ENCODE measurements at regions not wholly inside any gene's neighbourhood (a gene's known extent, or its start where the extent isn't known, plus 50 kb on each side); places are given as distances from the start of the nearest gene placed in this dataset.

- Histone ChIP-seq H3K36me3 (ENCODE audit: control insufficient read depth, insufficient read depth, low read length) (no peaks in the 10 kb centered on the region), H3K27me3 (ENCODE audit: control insufficient read depth, insufficient read depth, low read length) (no peaks in the 10 kb centered on the region; the same call in 1 of the 2 replicates), H3K4me3 (ENCODE audit: low read depth, low read length) (no peak overlapping the region)
- TF ChIP-seq CTCF (IDR thresholded peaks at IDR 0.05; ENCODE audit: insufficient read depth, low read depth, low read length) = no peak
- ChIA-PET CTCF (interaction anchor here (0.6 kb wide), 1 partner anchor 16 kb away, joined by 3 read pairs; no protein-coding TSS in a partner anchor), POLR2A (no interaction called here)
- no peak for DNase-seq (ENCODE audit: low read depth)
These were observed 153.5 kb upstream of the RPL38 start for GRCh38 chr17:74049967-74050458.

DNA sequence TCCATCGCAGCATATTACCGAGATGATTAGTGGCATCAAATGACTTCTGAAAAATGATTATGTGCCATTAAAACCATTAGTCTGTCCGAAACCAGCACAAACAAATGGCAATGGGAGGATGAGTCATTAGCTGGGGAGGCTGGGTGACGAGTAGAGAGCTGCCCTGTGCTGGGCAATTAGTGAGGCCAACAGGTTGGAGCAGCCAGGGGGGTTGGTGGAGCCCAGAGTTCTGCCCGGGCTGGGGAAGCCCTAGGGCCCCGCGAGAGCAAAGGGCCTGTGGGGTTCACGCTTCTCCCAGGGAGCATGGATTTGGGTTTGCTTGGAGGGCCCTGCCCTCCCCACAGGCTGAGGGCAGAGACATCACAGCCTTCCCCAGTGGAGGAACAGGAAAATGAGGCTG, 152.1 kb upstream of the RPL38 start:
- ChIA-PET CTCF (no interaction called here), POLR2A (no interaction called here)
- DNase-seq (ENCODE audit: low read depth) = no peak
- no peak for TF ChIP-seq CTCF (IDR thresholded peaks at IDR 0.05; ENCODE audit: insufficient read depth, low read depth, low read length)
- no peaks in the 10 kb centered on the region for H3K36me3 ChIP-seq (ENCODE audit: control insufficient read depth, insufficient read depth, low read length)
- no peaks in the 10 kb centered on the region; the same call in 1 of the 2 replicates for H3K27me3 ChIP-seq (ENCODE audit: control insufficient read depth, insufficient read depth, low read length)
- no peak overlapping the region for H3K4me3 ChIP-seq (ENCODE audit: low read depth, low read length)

DNA sequence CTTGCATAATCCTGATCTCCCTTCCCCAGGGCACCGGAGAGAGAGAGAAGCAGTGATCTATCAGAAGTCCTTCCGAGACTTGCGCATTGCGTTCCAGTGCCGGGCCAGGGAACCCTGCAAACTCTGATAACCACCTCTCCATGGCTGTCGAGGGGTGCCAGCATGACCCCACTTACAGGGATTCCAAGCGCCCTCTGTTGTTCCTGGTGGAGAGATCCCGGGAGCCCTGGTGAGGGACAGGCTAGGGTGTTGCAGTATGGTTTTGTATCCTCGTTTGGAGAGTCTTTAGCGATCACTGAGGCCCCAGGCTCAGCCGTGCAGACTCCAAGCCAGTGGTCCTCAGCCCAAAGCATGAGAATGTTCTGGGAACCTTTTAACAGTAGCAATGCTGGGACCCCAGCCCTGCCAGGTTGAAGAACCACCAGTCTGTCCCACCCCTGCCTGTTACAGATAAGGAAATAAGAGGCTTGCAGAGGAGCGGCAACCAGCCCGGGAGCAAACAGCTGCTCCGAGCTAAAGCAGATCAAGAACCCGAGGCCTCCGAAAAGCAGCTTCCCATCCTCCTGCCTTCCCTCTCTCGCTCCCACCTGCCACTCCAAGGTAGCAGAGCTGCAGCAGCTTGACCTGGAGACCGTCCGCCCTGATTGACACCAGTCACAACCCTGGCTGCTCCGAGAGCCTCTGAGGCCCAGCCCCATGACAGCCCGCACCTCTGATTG, 150.3 kb upstream of the RPL38 start:
- TF ChIP-seq CTCF (IDR thresholded peaks at IDR 0.05; ENCODE audit: insufficient read depth, low read depth, low read length) = no peak
- CTCF ChIA-PET = no interaction called here
- Histone ChIP-seq H3K4me3 (ENCODE audit: low read depth, low read length) (no peak overlapping the region), H3K27me3 (ENCODE audit: control insufficient read depth, insufficient read depth, low read length) (no peaks in the 10 kb centered on the region; the same call in 1 of the 2 replicates), H3K36me3 (ENCODE audit: control insufficient read depth, insufficient read depth, low read length) (no peaks in the 10 kb centered on the region)
- DNase-seq (ENCODE audit: low read depth) = no peak
- POLR2A ChIA-PET = no interaction called here

GRCh38 chr17:74053712-74054078, 149.8 kb upstream of the RPL38 start:
- ChIA-PET POLR2A (no interaction called here), CTCF (no interaction called here)
- Histone ChIP-seq H3K4me3 (ENCODE audit: low read depth, low read length) (no peak overlapping the region), H3K36me3 (ENCODE audit: control insufficient read depth, insufficient read depth, low read length) (no peaks in the 10 kb centered on the region), H3K27me3 (ENCODE audit: control insufficient read depth, insufficient read depth, low read length) (no peaks in the 10 kb centered on the region; the same call in 1 of the 2 replicates)
- TF ChIP-seq CTCF (IDR thresholded peaks at IDR 0.05; ENCODE audit: insufficient read depth, low read depth, low read length) = no peak
- no peak for DNase-seq (ENCODE audit: low read depth)

- Histone ChIP-seq H3K27me3 (ENCODE audit: control insufficient read depth, insufficient read depth, low read length) (no peaks in the 10 kb centered on the region; the same call in 1 of the 2 replicates), H3K36me3 (ENCODE audit: control insufficient read depth, insufficient read depth, low read length) (no peaks in the 10 kb centered on the region), H3K4me3 (ENCODE audit: low read depth, low read length) (no peak overlapping the region)
- ChIA-PET POLR2A (no interaction called here), CTCF (no interaction called here)
- TF ChIP-seq CTCF (IDR thresholded peaks at IDR 0.05; ENCODE audit: insufficient read depth, low read depth, low read length) = no peak
- DNase-seq (ENCODE audit: low read depth) = no peak
These were observed 149.2 kb upstream of the RPL38 start for GRCh38 chr17:74054249-74054648.
